Right lobe of liver (tissue), 4 donors: ENCODE measurements at regions not wholly inside any gene's neighbourhood (a gene's known extent, or its start where the extent isn't known, plus 50 kb on each side); places are given as distances from the start of the nearest gene placed in this dataset.

Experiments
- POLR2A ChIP-seq: fragments of 450-650 bp; IDR thresholded peaks from one replicate; pipeline ENCODE4 v1.6.1; 2017; ENCODE audit warnings: antibody characterized with exemption, mild to moderate bottlenecking
- TF ChIP-seq, protein P1 (sequence below), 4 donors: fragments of 200-600 bp in 3 of 4; fragments of 450-650 bp in 1 of 4; IDR thresholded peaks; one replicate each; pipeline versions ENCODE4 v1.5.1 to v1.8.0; 2016 to 2022; ENCODE audit warnings: antibody characterized with exemption in 4 of 4, mild to moderate bottlenecking in 2 of 4
- donor health status: DM: no; HTN: no; CAD: no.
- donor health status: DM: no; HTN: no; CAD: no.
- donor health status: DM: no; HTN: yes; CAD: no.

DNA sequence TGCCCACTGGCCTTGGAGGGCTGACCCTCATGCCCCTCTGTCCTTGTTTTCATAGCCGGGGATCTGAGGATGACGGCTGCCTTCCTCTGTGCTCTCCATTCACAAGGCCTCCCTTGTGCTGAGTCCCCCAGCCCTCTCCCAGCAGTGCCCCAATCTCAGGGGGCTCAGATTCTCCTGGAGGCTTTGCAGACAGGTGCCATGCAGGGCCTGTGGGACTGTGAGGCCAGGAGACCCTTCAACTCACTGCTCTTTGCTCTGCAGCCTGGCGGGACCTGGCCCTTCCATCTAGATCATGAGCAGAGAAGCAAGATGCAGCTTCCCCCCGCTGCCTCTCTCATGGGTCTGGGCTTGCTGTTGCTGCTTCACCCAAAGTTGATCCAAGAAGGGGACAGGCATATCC is 356.0 kb downstream of the BCL11B start:
- TF ChIP-seq, protein P1, sequence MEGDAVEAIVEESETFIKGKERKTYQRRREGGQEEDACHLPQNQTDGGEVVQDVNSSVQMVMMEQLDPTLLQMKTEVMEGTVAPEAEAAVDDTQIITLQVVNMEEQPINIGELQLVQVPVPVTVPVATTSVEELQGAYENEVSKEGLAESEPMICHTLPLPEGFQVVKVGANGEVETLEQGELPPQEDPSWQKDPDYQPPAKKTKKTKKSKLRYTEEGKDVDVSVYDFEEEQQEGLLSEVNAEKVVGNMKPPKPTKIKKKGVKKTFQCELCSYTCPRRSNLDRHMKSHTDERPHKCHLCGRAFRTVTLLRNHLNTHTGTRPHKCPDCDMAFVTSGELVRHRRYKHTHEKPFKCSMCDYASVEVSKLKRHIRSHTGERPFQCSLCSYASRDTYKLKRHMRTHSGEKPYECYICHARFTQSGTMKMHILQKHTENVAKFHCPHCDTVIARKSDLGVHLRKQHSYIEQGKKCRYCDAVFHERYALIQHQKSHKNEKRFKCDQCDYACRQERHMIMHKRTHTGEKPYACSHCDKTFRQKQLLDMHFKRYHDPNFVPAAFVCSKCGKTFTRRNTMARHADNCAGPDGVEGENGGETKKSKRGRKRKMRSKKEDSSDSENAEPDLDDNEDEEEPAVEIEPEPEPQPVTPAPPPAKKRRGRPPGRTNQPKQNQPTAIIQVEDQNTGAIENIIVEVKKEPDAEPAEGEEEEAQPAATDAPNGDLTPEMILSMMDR (IDR thresholded peaks at IDR 0.05): no peak
- TF ChIP-seq POLR2A: no peak
